ENCODE measurements at regions not wholly inside any gene's neighbourhood (a gene's known extent, or its start where the extent isn't known, plus 50 kb on each side); places are given as distances from the start of the nearest gene placed in this dataset.
A peak's percentile ranks its signal among the peaks of the same experiment; 100 is the strongest.
"Not testable (repeated sequence)": the region's sequence is repeated elsewhere in the genome, so short reads cannot be mapped to it uniquely, and the experiment has no call there.

- peak overlapping the region; percentile 76 for H3K4me2 ChIP-seq (ENCODE audit: low read length)
- Mint-ChIP-seq H3K9me3 (ENCODE audit: unreplicated experiment) (peaks cover 3% of the 10 kb centered on the region), H3K4me3 (ENCODE audit: unreplicated experiment) (no peak overlapping the region), H3K27me3 (ENCODE audit: low read depth, unreplicated experiment) (no peaks in the 10 kb centered on the region), H3K27ac (ENCODE audit: unreplicated experiment) (peak overlapping the region; percentile 31), H3K4me1 (ENCODE audit: low read depth, unreplicated experiment) (peaks cover 44% of the 10 kb centered on the region), H3K36me3 (ENCODE audit: low read depth, unreplicated experiment) (no peaks in the 10 kb centered on the region)
- no peak overlapping the region for H2AFZ ChIP-seq (ENCODE audit: low read depth, low read length)
- no peak overlapping the region for H3K4me3 ChIP-seq (ENCODE audit: insufficient read depth, low read depth, low read length)
- no peaks in the 10 kb centered on the region for H3K27me3 ChIP-seq (ENCODE audit: insufficient read depth, low read length)
- no peaks in the 10 kb centered on the region for H4K20me1 ChIP-seq (ENCODE audit: insufficient read depth, low read length)
- DNase-seq (ENCODE audit: low read depth), result peak; percentile 43
- H3K9me3 ChIP-seq (ENCODE audit: insufficient read depth, low read depth, low read length), result no peaks in the 10 kb centered on the region
- H3K9ac ChIP-seq (ENCODE audit: low read length), result peak overlapping the region; percentile 31
- peak; percentile 5 for FAIRE-seq
- H3K36me3 ChIP-seq (ENCODE audit: insufficient read depth, low read length), result no peaks in the 10 kb centered on the region
- H3K79me2 ChIP-seq (ENCODE audit: insufficient read depth, low read length), result no peaks in the 10 kb centered on the region
- no peak for TF ChIP-seq CTCF (IDR thresholded peaks at IDR 0.05; ENCODE audit: insufficient read depth, low read depth, low read length)
- TF ChIP-seq EZH2 (IDR thresholded peaks at IDR 0.05; ENCODE audit: insufficient read depth, low read length), result no peak
- H3K27ac ChIP-seq (ENCODE audit: low read depth, low read length), result peak overlapping the region; percentile 98
- peaks cover 49% of the 10 kb centered on the region for H3K4me1 ChIP-seq (ENCODE audit: insufficient read depth, low read length)
Measured at GRCh38 chr1:224544346-224545110, 71.6 kb upstream of the CNIH3 start.

- Histone ChIP-seq H3K4me2 (ENCODE audit: low read length) (no peak overlapping the region), H3K36me3 (ENCODE audit: insufficient read depth, low read length) (no peaks in the 10 kb centered on the region), H3K27ac (ENCODE audit: low read depth, low read length) (no peak overlapping the region), H3K9me3 (ENCODE audit: insufficient read depth, low read depth, low read length) (no peaks in the 10 kb centered on the region), H3K79me2 (ENCODE audit: insufficient read depth, low read length) (no peaks in the 10 kb centered on the region), H3K27me3 (ENCODE audit: insufficient read depth, low read length) (no peaks in the 10 kb centered on the region), H4K20me1 (ENCODE audit: insufficient read depth, low read length) (no peaks in the 10 kb centered on the region), H3K9ac (ENCODE audit: low read length) (no peak overlapping the region), H3K4me1 (ENCODE audit: insufficient read depth, low read length) (peaks cover 39% of the 10 kb centered on the region), H2AFZ (ENCODE audit: low read depth, low read length) (no peak overlapping the region), H3K4me3 (ENCODE audit: insufficient read depth, low read depth, low read length) (no peak overlapping the region)
- Mint-ChIP-seq H3K4me3 (ENCODE audit: unreplicated experiment) (no peak overlapping the region), H3K27me3 (ENCODE audit: low read depth, unreplicated experiment) (no peaks in the 10 kb centered on the region), H3K9me3 (ENCODE audit: unreplicated experiment) (peaks cover 3% of the 10 kb centered on the region), H3K4me1 (ENCODE audit: low read depth, unreplicated experiment) (peaks cover 39% of the 10 kb centered on the region), H3K27ac (ENCODE audit: unreplicated experiment) (no peak overlapping the region), H3K36me3 (ENCODE audit: low read depth, unreplicated experiment) (no peaks in the 10 kb centered on the region)
- no peak for DNase-seq (ENCODE audit: low read depth)
- TF ChIP-seq CTCF (IDR thresholded peaks at IDR 0.05; ENCODE audit: insufficient read depth, low read depth, low read length), result no peak
- TF ChIP-seq EZH2 (IDR thresholded peaks at IDR 0.05; ENCODE audit: insufficient read depth, low read length), result no peak
- FAIRE-seq, result no peak
Measured at GRCh38 chr1:224545571-224545970, 70.5 kb upstream of the CNIH3 start.

- FAIRE-seq (no peak), DNase-seq (ENCODE audit: low read depth) (no peak)
- Mint-ChIP-seq H3K9me3 (ENCODE audit: unreplicated experiment) (peaks cover 3% of the 10 kb centered on the region), H3K36me3 (ENCODE audit: low read depth, unreplicated experiment) (no peaks in the 10 kb centered on the region), H3K4me1 (ENCODE audit: low read depth, unreplicated experiment) (peaks cover 13% of the 10 kb centered on the region), H3K27me3 (ENCODE audit: low read depth, unreplicated experiment) (no peaks in the 10 kb centered on the region), H3K4me3 (ENCODE audit: unreplicated experiment) (no peak overlapping the region), H3K27ac (ENCODE audit: unreplicated experiment) (no peak overlapping the region)
- H3K4me3 ChIP-seq (ENCODE audit: insufficient read depth, low read depth, low read length), result no peak overlapping the region
- no peaks in the 10 kb centered on the region for H3K9me3 ChIP-seq (ENCODE audit: insufficient read depth, low read depth, low read length)
- H3K27me3 ChIP-seq (ENCODE audit: insufficient read depth, low read length), result no peaks in the 10 kb centered on the region
- H4K20me1 ChIP-seq (ENCODE audit: insufficient read depth, low read length), result no peaks in the 10 kb centered on the region
- TF ChIP-seq EZH2 (IDR thresholded peaks at IDR 0.05; ENCODE audit: insufficient read depth, low read length) (no peak), CTCF (IDR thresholded peaks at IDR 0.05; ENCODE audit: insufficient read depth, low read depth, low read length) (no peak)
- no peak overlapping the region for H3K4me2 ChIP-seq (ENCODE audit: low read length)
- no peak overlapping the region for H3K27ac ChIP-seq (ENCODE audit: low read depth, low read length)
- no peak overlapping the region for H3K9ac ChIP-seq (ENCODE audit: low read length)
- no peaks in the 10 kb centered on the region for H3K36me3 ChIP-seq (ENCODE audit: insufficient read depth, low read length)
- H3K4me1 ChIP-seq (ENCODE audit: insufficient read depth, low read length), result peaks cover 13% of the 10 kb centered on the region
- no peaks in the 10 kb centered on the region for H3K79me2 ChIP-seq (ENCODE audit: insufficient read depth, low read length)
- H2AFZ ChIP-seq (ENCODE audit: low read depth, low read length), result no peak overlapping the region
Measured at GRCh38 chr1:224548676-224549075, 67.4 kb upstream of the CNIH3 start.

GRCh38 chr1:224551189-224551588 lies 64.9 kb upstream of the CNIH3 start:
- peaks cover 11% of the 10 kb centered on the region for H3K4me1 Mint-ChIP-seq (ENCODE audit: low read depth, unreplicated experiment)
- not testable (repeated sequence) for H4K20me1 ChIP-seq (ENCODE audit: insufficient read depth, low read length); H3K4me3 Mint-ChIP-seq (ENCODE audit: unreplicated experiment); H3K4me3 ChIP-seq (ENCODE audit: insufficient read depth, low read depth, low read length); H3K27me3 ChIP-seq (ENCODE audit: insufficient read depth, low read length); FAIRE-seq; H3K9me3 Mint-ChIP-seq (ENCODE audit: unreplicated experiment); H3K27me3 Mint-ChIP-seq (ENCODE audit: low read depth, unreplicated experiment); H3K79me2 ChIP-seq (ENCODE audit: insufficient read depth, low read length); H3K4me1 ChIP-seq (ENCODE audit: insufficient read depth, low read length); DNase-seq (ENCODE audit: low read depth); H3K9me3 ChIP-seq (ENCODE audit: insufficient read depth, low read depth, low read length); H3K27ac ChIP-seq (ENCODE audit: low read depth, low read length); H2AFZ ChIP-seq (ENCODE audit: low read depth, low read length); H3K36me3 Mint-ChIP-seq (ENCODE audit: low read depth, unreplicated experiment); H3K27ac Mint-ChIP-seq (ENCODE audit: unreplicated experiment); H3K36me3 ChIP-seq (ENCODE audit: insufficient read depth, low read length); H3K4me2 ChIP-seq (ENCODE audit: low read length); H3K9ac ChIP-seq (ENCODE audit: low read length)

Data from astrocyte (in vitro differentiated cells and primary cell).